ENCODE measurements at regions not wholly inside any gene's neighbourhood (a gene's known extent, or its start where the extent isn't known, plus 50 kb on each side); places are given as distances from the start of the nearest gene placed in this dataset.

DNA sequence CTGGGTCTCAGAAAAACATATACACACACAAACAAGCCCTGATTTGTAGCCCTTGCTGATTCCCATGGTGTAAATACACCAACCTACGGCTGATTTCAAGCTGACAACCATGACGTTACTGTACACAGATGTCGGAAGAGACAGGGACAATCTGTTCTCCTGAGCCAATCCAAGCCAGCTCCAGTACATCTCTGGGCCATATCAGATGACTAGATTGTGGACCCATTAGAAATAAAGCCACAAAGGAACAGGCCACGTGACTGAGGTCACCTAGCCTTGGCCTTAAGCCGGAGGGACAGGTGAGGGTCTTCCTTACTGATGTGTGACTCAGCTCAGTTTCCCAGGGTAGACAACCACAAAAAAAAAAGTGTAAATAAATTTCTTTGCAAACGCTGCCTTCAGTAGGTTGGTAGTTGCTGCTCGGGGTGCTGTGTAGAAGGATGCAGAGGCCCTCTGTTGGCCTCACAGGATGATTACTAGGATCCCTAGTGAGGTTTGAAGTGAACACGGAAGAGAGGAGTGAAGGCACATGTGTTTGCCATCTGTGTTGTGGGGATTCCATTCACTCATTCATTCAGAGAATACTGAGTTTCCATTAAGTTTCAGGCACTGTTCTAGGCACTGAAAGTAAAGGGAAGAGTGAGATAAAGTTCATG is 99.0 kb upstream of the LARGE1 start:
- no peak for DNase-seq (ENCODE audit: low read depth, low spot score)
- Histone ChIP-seq H3K36me3 (ENCODE audit: insufficient read depth, low read length) (no peaks in the 10 kb centered on the region), H3K27ac (no peak overlapping the region), H3K9me3 (ENCODE audit: low read depth, low read length) (no peaks in the 10 kb centered on the region), H3K9ac (ENCODE audit: insufficient read length) (no peak overlapping the region), H3K4me3 (no peak overlapping the region)
- TF ChIP-seq POLR2AphosphoS5 (IDR thresholded peaks at IDR 0.05; ENCODE audit: borderline replicate concordance, low read depth, low read length) (no peak), EZH2 (IDR thresholded peaks at IDR 0.05) (no peak), FOXP2 (optimal IDR thresholded peaks at IDR 0.05; ENCODE audit: control extremely low read depth, extremely low read length, insufficient read depth) (no peak)

DNA sequence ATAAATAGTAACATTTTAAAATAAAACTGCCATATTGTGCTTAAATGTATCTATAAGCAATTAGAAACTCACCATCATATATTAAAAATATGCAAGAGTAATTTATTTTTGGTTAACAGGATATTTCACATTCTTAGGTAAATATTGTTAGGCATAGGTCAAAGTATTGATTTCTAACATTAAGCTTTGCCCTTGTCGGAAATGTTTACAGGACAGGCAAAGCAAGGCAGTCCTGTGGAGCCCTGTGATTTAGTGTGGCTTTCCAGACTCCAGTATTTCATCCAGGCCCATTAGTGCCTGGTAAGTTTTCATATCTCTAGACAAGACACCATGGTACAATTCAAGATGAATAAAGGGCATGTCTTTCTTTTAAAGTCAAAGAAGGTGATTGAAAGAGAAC is 114.9 kb upstream of the LARGE1 start:
- TF ChIP-seq POLR2AphosphoS5 (IDR thresholded peaks at IDR 0.05; ENCODE audit: borderline replicate concordance, low read depth, low read length) (no peak), EZH2 (IDR thresholded peaks at IDR 0.05) (no peak), FOXP2 (optimal IDR thresholded peaks at IDR 0.05; ENCODE audit: control extremely low read depth, extremely low read length, insufficient read depth) (no peak)
- Histone ChIP-seq H3K36me3 (ENCODE audit: insufficient read depth, low read length) (no peaks in the 10 kb centered on the region), H3K4me3 (no peak overlapping the region), H3K9me3 (ENCODE audit: low read depth, low read length) (no peaks in the 10 kb centered on the region), H3K27ac (no peak overlapping the region), H3K9ac (ENCODE audit: insufficient read length) (no peak overlapping the region)
- DNase-seq (ENCODE audit: low read depth, low spot score): no peak

DNA sequence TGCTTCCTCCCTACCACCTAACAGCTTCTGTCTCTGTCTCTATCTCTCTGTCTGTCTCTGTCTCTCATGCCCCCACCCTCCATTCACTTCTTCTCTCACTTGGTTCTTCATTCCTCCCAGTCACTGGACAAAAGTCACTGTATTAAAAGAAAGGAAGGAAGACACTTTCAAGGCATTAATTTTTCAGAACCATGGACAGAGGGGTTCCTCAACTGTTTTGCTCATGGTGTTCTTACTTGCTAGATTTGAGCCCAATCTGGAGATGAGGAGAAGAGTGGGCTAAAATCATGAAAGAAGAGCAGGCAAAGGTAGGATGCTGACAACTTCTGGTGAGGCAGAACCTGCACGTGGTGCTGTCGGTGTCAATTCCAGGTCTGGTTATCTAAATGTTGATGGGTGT is 116.7 kb upstream of the LARGE1 start:
- no peaks in the 10 kb centered on the region for H3K36me3 ChIP-seq (ENCODE audit: insufficient read depth, low read length)
- no peak overlapping the region for H3K9ac ChIP-seq (ENCODE audit: insufficient read length)
- H3K27ac ChIP-seq: no peak overlapping the region
- no peak for TF ChIP-seq EZH2 (IDR thresholded peaks at IDR 0.05)
- TF ChIP-seq FOXP2 (optimal IDR thresholded peaks at IDR 0.05; ENCODE audit: control extremely low read depth, extremely low read length, insufficient read depth): no peak
- TF ChIP-seq POLR2AphosphoS5 (IDR thresholded peaks at IDR 0.05; ENCODE audit: borderline replicate concordance, low read depth, low read length): no peak
- H3K9me3 ChIP-seq (ENCODE audit: low read depth, low read length): no peaks in the 10 kb centered on the region
- no peak for DNase-seq (ENCODE audit: low read depth, low spot score)
- no peak overlapping the region for H3K4me3 ChIP-seq

DNA sequence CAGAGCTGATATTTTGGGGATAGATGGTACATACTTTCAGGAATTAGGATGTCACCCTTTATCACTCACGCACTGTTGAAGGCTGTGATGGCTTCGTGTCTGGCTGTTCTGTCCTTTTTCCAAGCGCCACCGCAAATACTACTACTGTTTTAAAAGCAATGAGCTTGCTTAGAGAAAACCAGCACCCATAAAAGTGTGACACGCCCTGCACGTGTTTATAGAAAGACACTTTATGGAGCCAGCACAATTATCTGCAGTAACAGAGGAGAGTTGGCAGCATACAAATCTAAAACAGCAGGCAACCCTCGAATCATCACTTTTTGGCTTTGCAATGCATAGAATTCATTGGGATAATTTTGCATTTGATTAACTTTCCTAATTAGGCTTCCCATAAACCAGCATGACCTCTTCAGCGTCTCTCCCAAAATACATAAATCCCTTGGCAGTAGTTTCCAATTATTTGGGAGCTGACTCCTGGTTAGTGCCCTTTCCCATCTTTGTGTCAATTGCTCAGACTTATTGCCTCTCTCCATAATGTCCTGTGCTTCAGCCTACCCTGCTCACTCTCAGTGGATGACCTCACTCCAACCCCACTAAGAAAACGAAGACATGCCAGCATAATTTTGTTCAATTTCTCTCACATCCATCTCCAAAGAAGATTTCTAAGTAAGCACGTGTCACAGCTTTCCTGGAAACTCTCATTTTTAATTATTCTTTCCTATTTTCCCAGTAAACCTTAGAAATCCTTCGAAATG is 118.7 kb upstream of the LARGE1 start:
- no peak overlapping the region for H3K4me3 ChIP-seq
- no peak for DNase-seq (ENCODE audit: low read depth, low spot score)
- no peak overlapping the region for H3K27ac ChIP-seq
- H3K9me3 ChIP-seq (ENCODE audit: low read depth, low read length): no peaks in the 10 kb centered on the region
- no peak for TF ChIP-seq EZH2 (IDR thresholded peaks at IDR 0.05)
- TF ChIP-seq POLR2AphosphoS5 (IDR thresholded peaks at IDR 0.05; ENCODE audit: borderline replicate concordance, low read depth, low read length): no peak
- no peak overlapping the region for H3K9ac ChIP-seq (ENCODE audit: insufficient read length)
- no peaks in the 10 kb centered on the region for H3K36me3 ChIP-seq (ENCODE audit: insufficient read depth, low read length)

DNA sequence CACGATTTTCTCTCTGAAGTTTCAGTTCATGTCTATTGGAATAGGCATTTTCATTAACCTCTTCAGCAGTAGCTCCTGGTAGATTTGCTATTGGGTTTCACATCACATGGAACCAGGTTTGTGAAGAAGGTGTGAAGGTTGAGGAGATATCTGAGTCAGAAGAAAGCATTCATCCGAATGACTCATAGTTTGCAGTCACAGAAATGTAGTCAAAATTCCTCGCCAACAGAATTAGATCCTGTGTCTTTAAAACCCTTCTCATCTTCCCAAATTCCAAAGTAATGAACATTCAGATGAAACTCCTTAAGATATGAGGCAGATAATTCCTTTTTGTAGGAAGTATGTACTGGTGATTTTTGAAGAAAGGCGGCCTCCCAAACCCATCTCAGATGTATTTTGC is 125.0 kb upstream of the LARGE1 start:
- Histone ChIP-seq H3K9me3 (ENCODE audit: low read depth, low read length) (no peaks in the 10 kb centered on the region), H3K4me3 (no peak overlapping the region)

DNA sequence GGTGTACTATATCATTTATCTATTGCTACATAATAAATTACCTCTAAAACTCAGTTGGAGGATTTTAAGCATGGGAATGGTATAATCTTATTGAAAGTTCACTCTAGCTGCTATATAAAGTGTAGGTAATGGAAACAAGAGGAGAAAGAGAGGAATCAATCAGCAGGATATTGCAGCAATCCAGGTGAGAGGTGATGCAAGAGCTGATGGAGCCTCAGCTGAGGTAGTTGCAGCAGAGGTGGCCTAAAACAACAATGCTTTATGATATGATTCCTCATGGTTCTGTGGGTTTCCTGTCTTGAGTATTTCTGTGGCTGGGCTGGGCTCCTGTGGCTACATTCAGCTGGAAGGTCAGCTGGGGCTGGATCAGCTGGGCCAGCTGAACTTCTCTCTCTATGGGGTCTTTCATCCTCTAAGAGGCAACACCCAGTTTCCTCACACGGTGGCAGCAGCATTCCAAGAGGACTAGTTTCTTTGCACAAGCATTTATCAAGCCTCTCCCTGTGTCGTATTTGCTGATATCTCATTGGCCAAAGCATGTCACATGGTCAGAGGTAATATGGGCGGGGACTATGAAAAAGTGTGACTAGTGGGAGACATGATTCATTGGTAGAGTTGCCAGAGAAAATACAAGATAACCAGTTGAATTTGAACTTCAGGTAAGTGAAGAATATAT is 135.4 kb upstream of the LARGE1 start:
- Histone ChIP-seq H3K4me3 (no peak overlapping the region), H3K9me3 (ENCODE audit: low read depth, low read length) (no peaks in the 10 kb centered on the region), H3K27ac (no peak overlapping the region), H3K9ac (ENCODE audit: insufficient read length) (no peak overlapping the region), H3K36me3 (ENCODE audit: insufficient read depth, low read length) (no peaks in the 10 kb centered on the region)
- DNase-seq (ENCODE audit: low read depth, low spot score): no peak
- TF ChIP-seq EZH2 (IDR thresholded peaks at IDR 0.05) (no peak), POLR2AphosphoS5 (IDR thresholded peaks at IDR 0.05; ENCODE audit: borderline replicate concordance, low read depth, low read length) (no peak), FOXP2 (optimal IDR thresholded peaks at IDR 0.05; ENCODE audit: control extremely low read depth, extremely low read length, insufficient read depth) (no peak)

More for the DNA sequence above, 125.0 kb upstream of the LARGE1 start:
- no peak overlapping the region for H3K27ac ChIP-seq
- H3K36me3 ChIP-seq (ENCODE audit: insufficient read depth, low read length): no peaks in the 10 kb centered on the region
- H3K9ac ChIP-seq (ENCODE audit: insufficient read length): no peak overlapping the region
- DNase-seq (ENCODE audit: low read depth, low spot score): no peak
- TF ChIP-seq EZH2 (IDR thresholded peaks at IDR 0.05): no peak

DNA sequence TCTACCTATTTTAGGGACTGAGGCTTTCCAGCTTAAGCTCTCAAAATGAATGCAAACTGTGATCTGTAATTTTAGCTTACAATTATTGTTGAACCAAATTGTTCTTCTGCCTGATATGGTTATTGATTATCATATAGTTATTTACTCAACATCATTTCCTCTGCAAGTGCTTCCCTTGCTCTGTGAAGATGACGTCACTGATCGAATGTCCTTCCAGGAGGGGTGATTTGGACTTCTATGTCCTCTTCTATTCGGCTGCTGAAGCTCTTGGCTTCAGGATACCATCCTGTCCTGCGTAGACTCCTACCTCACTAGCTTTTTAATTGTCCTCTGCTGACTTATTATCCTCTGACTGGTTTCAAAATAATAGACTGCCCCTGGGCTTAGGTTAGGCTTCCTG is 137.4 kb upstream of the LARGE1 start:
- H3K9me3 ChIP-seq (ENCODE audit: low read depth, low read length): no peaks in the 10 kb centered on the region
- H3K27ac ChIP-seq: no peak overlapping the region
- TF ChIP-seq EZH2 (IDR thresholded peaks at IDR 0.05): no peak
- no peak for TF ChIP-seq POLR2AphosphoS5 (IDR thresholded peaks at IDR 0.05; ENCODE audit: borderline replicate concordance, low read depth, low read length)
- no peak for TF ChIP-seq FOXP2 (optimal IDR thresholded peaks at IDR 0.05; ENCODE audit: control extremely low read depth, extremely low read length, insufficient read depth)

DNA sequence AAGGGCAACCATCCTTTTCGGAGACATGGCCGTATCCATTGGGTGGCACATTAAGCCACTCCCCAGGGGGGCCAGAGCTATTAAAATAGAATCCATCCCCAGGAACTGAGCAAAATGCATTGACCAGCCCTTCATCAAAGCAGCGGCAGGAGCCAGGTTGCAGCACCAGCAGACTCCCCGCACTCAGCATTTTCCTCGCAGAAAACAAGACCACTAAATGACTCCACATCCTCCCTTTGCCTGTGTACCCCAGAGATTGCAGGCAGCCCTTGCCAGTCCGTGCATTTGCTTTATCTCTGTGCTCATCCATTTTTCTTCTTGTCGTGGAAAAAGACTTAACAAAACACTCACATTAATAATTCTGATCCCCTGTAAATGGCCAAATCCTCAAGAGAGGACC is 144.4 kb upstream of the LARGE1 start:
- Histone ChIP-seq H3K36me3 (ENCODE audit: insufficient read depth, low read length) (no peaks in the 10 kb centered on the region), H3K4me3 (no peak overlapping the region), H3K27ac (no peak overlapping the region), H3K9me3 (ENCODE audit: low read depth, low read length) (no peaks in the 10 kb centered on the region), H3K9ac (ENCODE audit: insufficient read length) (no peak overlapping the region)
- DNase-seq (ENCODE audit: low read depth, low spot score): no peak
- TF ChIP-seq EZH2 (IDR thresholded peaks at IDR 0.05) (no peak), POLR2AphosphoS5 (IDR thresholded peaks at IDR 0.05; ENCODE audit: borderline replicate concordance, low read depth, low read length) (no peak), FOXP2 (optimal IDR thresholded peaks at IDR 0.05; ENCODE audit: control extremely low read depth, extremely low read length, insufficient read depth) (no peak)

More for the DNA sequence above, 137.4 kb upstream of the LARGE1 start:
- no peak for DNase-seq (ENCODE audit: low read depth, low spot score)
- Histone ChIP-seq H3K9ac (ENCODE audit: insufficient read length) (no peak overlapping the region), H3K4me3 (no peak overlapping the region), H3K36me3 (ENCODE audit: insufficient read depth, low read length) (no peaks in the 10 kb centered on the region)

Measured in SK-N-MC (cell line).